Gastroesophageal sphincter (tissue), 4 donors: ENCODE measurements at regions not wholly inside any gene's neighbourhood (a gene's known extent, or its start where the extent isn't known, plus 50 kb on each side); places are given as distances from the start of the nearest gene placed in this dataset.
"Not testable (repeated sequence)": the region's sequence is repeated elsewhere in the genome, so short reads cannot be mapped to it uniquely, and the experiment has no call there.

ENCODE experiments used
- ATAC-seq: fragments of 150-250 bp; one replicate; pipeline ENCODE4 v1.9.1; 2016; ENCODE audit warnings: mild to moderate bottlenecking, moderate library complexity
- H3K27ac ChIP-seq, 4 donors: fragments of 200-600 bp; sonication (generic) in 3 of 4; 1 replicate in 3 of 4; 2 replicates in 1 of 4; pipeline ENCODE4 v1.5.1; 2016 to 2019
- H3K27me3 ChIP-seq: fragments of 200-600 bp; sonication (generic); one replicate; pipeline ENCODE4 v1.5.1; 2019
- H3K36me3 ChIP-seq, 2 donors: fragments of 200-600 bp; sonication (generic); one replicate each; pipeline ENCODE4 v1.5.1; 2019; ENCODE audit warnings: control low read depth in 1 of 2
- H3K4me1 ChIP-seq, 3 donors: fragments of 200-600 bp; sonication (generic); 1 replicate in 2 of 3; 2 replicates in 1 of 3; pipeline ENCODE4 v1.5.1; 2016 to 2019; ENCODE audit warnings: control low read depth in 2 of 3
- H3K4me3 ChIP-seq, 2 donors: fragments of 200-600 bp; sonication (generic); one replicate each; pipeline ENCODE4 v1.5.1; 2019; ENCODE audit warnings: mild to moderate bottlenecking in 1 of 2, moderate library complexity in 1 of 2
- H3K9me3 ChIP-seq, 3 donors: fragments of 200-600 bp; sonication (generic); one replicate each; pipeline ENCODE4 v1.5.1; 2017 to 2019; ENCODE audit warnings: control low read depth in 2 of 3
- CTCF ChIP-seq, 4 experiments: fragments of 200-600 bp in 2 of 4; fragments of 450-650 bp in 2 of 4; sonication (generic) in 1 of 4; IDR thresholded peaks; one replicate each; pipeline ENCODE4 v1.5.1; 2017 to 2019; ENCODE audit warnings: antibody characterized with exemption in 4 of 4, mild to moderate bottlenecking in 2 of 4, moderate library complexity in 2 of 4
- EP300 ChIP-seq: sonication (generic); formaldehyde crosslinking; IDR thresholded peaks from one replicate; pipeline ENCODE4 v1.6.1; 2017; ENCODE audit warnings: antibody characterized with exemption, mild to moderate bottlenecking
- POLR2A ChIP-seq, 2 donors: fragments of 450-650 bp; IDR thresholded peaks; one replicate each; pipeline ENCODE4 v1.6.1; 2017; ENCODE audit warnings: antibody characterized with exemption in 2 of 2, mild to moderate bottlenecking in 2 of 2, moderate library complexity in 1 of 2
- POLR2AphosphoS5 ChIP-seq: sonication (generic); formaldehyde crosslinking; IDR thresholded peaks from one replicate; pipeline ENCODE4 v1.6.1; 2017; ENCODE audit warnings: antibody characterized with exemption
- WGBS, 2 donors: methylation state at CpG; one replicate each; pipeline ENCODE4 v1.1.5; 2018; ENCODE audit warnings: low coverage in 1 of 2; 5-methylcytosine and 5-hydroxymethylcytosine counted together

GRCh38 chr12:14032191-14032590, 50.8 kb upstream of the GRIN2B start:
- not testable (repeated sequence) for H3K4me1 ChIP-seq, H3K9me3 ChIP-seq, H3K27ac ChIP-seq, H3K4me3 ChIP-seq, H3K36me3 ChIP-seq, H3K27me3 ChIP-seq, ATAC-seq
- WGBS, 2 donors: 80 to 83% methylated on average over 1 to 9 of the region's 11 CpGs

GRCh38 chr12:14043776-14044175, 62.4 kb upstream of the GRIN2B start:
- Histone ChIP-seq H3K27me3 (peaks cover 5% of the 10 kb centered on the region), H3K4me1 (no peaks in the 10 kb centered on the region), H3K9me3 (peaks cover 0 to 7% (median 0%) of the 10 kb centered on the region in 3 donors), H3K36me3 (no peaks in the 10 kb centered on the region), H3K27ac (no peak overlapping the region), H3K4me3 (no peak overlapping the region)
- ATAC-seq: no peak
- WGBS, 2 donors: 43 to 70% methylated on average over 2 of the region's 2 CpGs
- TF ChIP-seq POLR2AphosphoS5 (no peak), CTCF (IDR thresholded peaks at IDR 0.05) (no peak), POLR2A (IDR thresholded peaks at IDR 0.05) (no peak), EP300 (no peak)

GRCh38 chr12:14048941-14049545, 67.6 kb upstream of the GRIN2B start:
- no peaks in the 10 kb centered on the region for H3K9me3 ChIP-seq
- H3K27ac ChIP-seq: no peak overlapping the region
- no peak overlapping the region for H3K4me3 ChIP-seq
- no peak for ATAC-seq
- 81 to 100% methylated on average over 1 to 4 of the region's 4 CpGs for WGBS, 2 donors
- no peak for TF ChIP-seq POLR2A (IDR thresholded peaks at IDR 0.05)
- TF ChIP-seq POLR2AphosphoS5: no peak
- no peak for TF ChIP-seq CTCF (IDR thresholded peaks at IDR 0.05)
- no peak for TF ChIP-seq EP300
- no peaks in the 10 kb centered on the region for H3K4me1 ChIP-seq
- H3K27me3 ChIP-seq: peaks cover 5% of the 10 kb centered on the region
- no peaks in the 10 kb centered on the region for H3K36me3 ChIP-seq

- H3K36me3 ChIP-seq: no peaks in the 10 kb centered on the region
- H3K27me3 ChIP-seq: no peaks in the 10 kb centered on the region
- peaks cover 0 to 5% (median 0%) of the 10 kb centered on the region in 3 donors for H3K4me1 ChIP-seq
- no peak for TF ChIP-seq EP300
- no peak for TF ChIP-seq CTCF (IDR thresholded peaks at IDR 0.05)
- TF ChIP-seq POLR2AphosphoS5: no peak
- no peak for TF ChIP-seq POLR2A (IDR thresholded peaks at IDR 0.05)
- no peak overlapping the region for H3K27ac ChIP-seq
- no peak overlapping the region for H3K4me3 ChIP-seq
- no peaks in the 10 kb centered on the region for H3K9me3 ChIP-seq
- WGBS, 2 donors: 60 to 62% methylated on average over 1 to 2 of the region's 7 CpGs
- no peak for ATAC-seq
Measured at GRCh38 chr12:14057895-14058294, 76.5 kb upstream of the GRIN2B start.

GRCh38 chr12:14058717-14059116, 77.3 kb upstream of the GRIN2B start:
- TF ChIP-seq POLR2A (IDR thresholded peaks at IDR 0.05) (no peak), POLR2AphosphoS5 (no peak), EP300 (no peak), CTCF (IDR thresholded peaks at IDR 0.05) (no peak)

More at GRCh38 chr12:14058717-14059116, 77.3 kb upstream of the GRIN2B start:
- no CpG with 5 or more reads among the region's 1 CpG for WGBS, 2 donors
- H3K9me3 ChIP-seq: no peaks in the 10 kb centered on the region
- H3K27ac ChIP-seq: no peak overlapping the region
- H3K36me3 ChIP-seq: no peaks in the 10 kb centered on the region
- H3K4me1 ChIP-seq: peaks cover 0 to 5% (median 0%) of the 10 kb centered on the region in 3 donors
- H3K4me3 ChIP-seq: no peak overlapping the region
- H3K27me3 ChIP-seq: no peaks in the 10 kb centered on the region
- ATAC-seq: no peak
